CD4-positive, alpha-beta T cell (primary cell): ENCODE measurements at regions not wholly inside any gene's neighbourhood (a gene's known extent, or its start where the extent isn't known, plus 50 kb on each side); places are given as distances from the start of the nearest gene placed in this dataset.

Experiments
- ATAC-seq: fragments of 200-7000 bp; cut with Tn5 transposase; one replicate; pipeline ENCODE4 v1.10.0; 2022; ENCODE audit warnings: mild to moderate bottlenecking; ENCODE audit not compliant: poor library complexity
- CTCF ChIA-PET: fragments of 350-600 bp; sonication (Branson Sonifier 250); formaldehyde crosslinking; loops from one replicate; lab custom pipeline; 2021; ENCODE audit warnings: antibody characterized with exemption, inconsistent platforms; lab: Charles Lee
- POLR2A ChIA-PET: fragments of 350-600 bp; sonication (Branson Sonifier 250); formaldehyde crosslinking; loops from one replicate; lab custom pipeline; 2021; ENCODE audit warnings: antibody characterized with exemption, inconsistent platforms; lab: Charles Lee
- DNase-seq, 14 experiments: peaks; one replicate each; pipeline ENCODE4 v3.0.0-alpha.2; 2013 to 2020; ENCODE audit warnings: mixed read lengths in 2 of 14
- H3K27ac ChIP-seq, 2 donors: one replicate each; pipeline versions ENCODE4 v1.5.1 to v1.7.0; 2013; ENCODE audit warnings: low read length in 2 of 2, low read depth in 1 of 2, mild to moderate bottlenecking in 1 of 2
- H3K27me3 ChIP-seq, 2 experiments: 1 replicate in 1 of 2; 2 replicates in 1 of 2; pipeline versions ENCODE4 v1.6.1 to v1.7.0; 2013; ENCODE audit warnings: low read length in 2 of 2, control low read depth in 1 of 2, mild to moderate bottlenecking in 1 of 2, moderate library complexity in 1 of 2; ENCODE audit not compliant: insufficient read depth in 2 of 2, control insufficient read depth in 1 of 2
- H3K36me3 ChIP-seq: one replicate; pipeline ENCODE4 v1.6.1; 2013; ENCODE audit warnings: low read length, control low read depth; ENCODE audit not compliant: insufficient read depth
- H3K4me1 ChIP-seq: one replicate; pipeline ENCODE4 v1.6.1; 2013; ENCODE audit warnings: low read length, control low read depth; ENCODE audit not compliant: insufficient read depth
- H3K4me3 ChIP-seq: one replicate; pipeline ENCODE4 v1.5.1; 2013; ENCODE audit warnings: mild to moderate bottlenecking, low read length, moderate library complexity
- H3K9me3 ChIP-seq, 2 experiments: 1 replicate in 1 of 2; 2 replicates in 1 of 2; pipeline versions ENCODE4 v1.6.1 to v1.7.0; 2013; ENCODE audit warnings: low read length in 2 of 2, mild to moderate bottlenecking in 2 of 2, control low read depth in 1 of 2, moderate library complexity in 1 of 2; ENCODE audit not compliant: control insufficient read depth in 1 of 2, insufficient read depth in 1 of 2
- H3K27ac Mint-ChIP-seq: one replicate; pipeline ENCODE4 v1.8.0; 2020; ENCODE audit warnings: mixed read lengths
- H3K27me3 Mint-ChIP-seq: one replicate; pipeline ENCODE4 v1.8.0; 2021; ENCODE audit warnings: mixed read lengths
- H3K36me3 Mint-ChIP-seq: one replicate; pipeline ENCODE4 v1.8.0; 2021; ENCODE audit warnings: low read depth, mixed read lengths
- H3K4me1 Mint-ChIP-seq: one replicate; pipeline ENCODE4 v1.8.0; 2021; ENCODE audit warnings: low read depth, mixed read lengths
- H3K4me3 Mint-ChIP-seq: one replicate; pipeline ENCODE4 v1.8.0; 2020; ENCODE audit warnings: mild to moderate bottlenecking, mixed read lengths
- H3K9me3 Mint-ChIP-seq: one replicate; pipeline ENCODE4 v1.8.0; 2020; ENCODE audit warnings: mixed read lengths
- intact Hi-C, 2 experiments: fragments of 100-400 bp; cut with DNase I in 1 of 2; cut with micrococcal nuclease in 1 of 2; formaldehyde crosslinking; loops; one replicate each; pipeline versions ENCODE4 v1.15.1 to v1.9.0; 2023 to 2025; cut with DNase I, micrococcal nuclease
- TF ChIP-seq, protein P1 (sequence below): fragments of 200-600 bp; IDR thresholded peaks from one replicate; pipeline ENCODE4 v1.8.0; 2022; ENCODE audit warnings: antibody characterized with exemption, mild to moderate bottlenecking

DNA sequence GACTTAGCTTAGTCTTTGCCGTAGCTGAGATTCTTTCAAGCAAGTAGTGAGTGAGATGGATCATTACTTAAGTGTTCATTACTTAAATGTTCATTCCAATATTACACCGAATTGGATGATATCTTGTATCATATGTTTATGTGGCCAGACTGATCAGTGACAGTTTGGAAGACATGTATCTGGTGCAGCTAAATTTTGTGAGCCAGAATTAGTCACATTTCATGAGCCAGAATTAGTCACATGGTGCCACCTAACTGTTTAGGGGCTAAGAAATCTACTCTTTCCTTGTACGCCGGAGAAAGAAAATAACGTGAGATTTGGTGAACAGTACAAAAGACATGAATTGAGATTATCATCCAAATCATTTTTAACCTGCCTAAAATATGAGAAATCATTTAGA is 355.6 kb downstream of the USP25 start:
- Mint-ChIP-seq H3K4me1 (no peaks in the 10 kb centered on the region), H3K36me3 (no peaks in the 10 kb centered on the region), H3K9me3 (no peaks in the 10 kb centered on the region), H3K27ac (no peak overlapping the region), H3K4me3 (no peak overlapping the region), H3K27me3 (no peaks in the 10 kb centered on the region)
- Histone ChIP-seq H3K36me3 (no peaks in the 10 kb centered on the region), H3K4me1 (no peaks in the 10 kb centered on the region), H3K4me3 (no peak overlapping the region), H3K9me3 (no peaks in the 10 kb centered on the region), H3K27me3 (no peaks in the 10 kb centered on the region), H3K27ac (no peak overlapping the region)
- no peak for ATAC-seq
- intact Hi-C loops: no loop called here
- CTCF ChIA-PET: no interaction called here
- DNase-seq: no peak
- POLR2A ChIA-PET: no interaction called here
- TF ChIP-seq, protein P1, sequence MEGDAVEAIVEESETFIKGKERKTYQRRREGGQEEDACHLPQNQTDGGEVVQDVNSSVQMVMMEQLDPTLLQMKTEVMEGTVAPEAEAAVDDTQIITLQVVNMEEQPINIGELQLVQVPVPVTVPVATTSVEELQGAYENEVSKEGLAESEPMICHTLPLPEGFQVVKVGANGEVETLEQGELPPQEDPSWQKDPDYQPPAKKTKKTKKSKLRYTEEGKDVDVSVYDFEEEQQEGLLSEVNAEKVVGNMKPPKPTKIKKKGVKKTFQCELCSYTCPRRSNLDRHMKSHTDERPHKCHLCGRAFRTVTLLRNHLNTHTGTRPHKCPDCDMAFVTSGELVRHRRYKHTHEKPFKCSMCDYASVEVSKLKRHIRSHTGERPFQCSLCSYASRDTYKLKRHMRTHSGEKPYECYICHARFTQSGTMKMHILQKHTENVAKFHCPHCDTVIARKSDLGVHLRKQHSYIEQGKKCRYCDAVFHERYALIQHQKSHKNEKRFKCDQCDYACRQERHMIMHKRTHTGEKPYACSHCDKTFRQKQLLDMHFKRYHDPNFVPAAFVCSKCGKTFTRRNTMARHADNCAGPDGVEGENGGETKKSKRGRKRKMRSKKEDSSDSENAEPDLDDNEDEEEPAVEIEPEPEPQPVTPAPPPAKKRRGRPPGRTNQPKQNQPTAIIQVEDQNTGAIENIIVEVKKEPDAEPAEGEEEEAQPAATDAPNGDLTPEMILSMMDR: no peak

- Histone ChIP-seq H3K9me3 (no peaks in the 10 kb centered on the region), H3K4me3 (no peak overlapping the region), H3K36me3 (no peaks in the 10 kb centered on the region), H3K4me1 (no peaks in the 10 kb centered on the region), H3K27me3 (no peaks in the 10 kb centered on the region), H3K27ac (no peak overlapping the region)
- Mint-ChIP-seq H3K9me3 (no peaks in the 10 kb centered on the region), H3K27me3 (no peaks in the 10 kb centered on the region), H3K27ac (no peak overlapping the region), H3K4me3 (no peak overlapping the region), H3K4me1 (no peaks in the 10 kb centered on the region), H3K36me3 (no peaks in the 10 kb centered on the region)
- ChIA-PET POLR2A (no interaction called here), CTCF (no interaction called here)
- intact Hi-C loops: no loop called here
- ATAC-seq (no peak), DNase-seq (no peak)
- TF ChIP-seq, protein P1: no peak
Measured at GRCh38 chr21:16086121-16086520, 356.3 kb downstream of the USP25 start.

GRCh38 chr21:16086936-16087335 is 357.2 kb downstream of the USP25 start:
- no peaks in the 10 kb centered on the region for H3K9me3 Mint-ChIP-seq
- TF ChIP-seq, protein P1: no peak
- H3K27ac ChIP-seq: no peak overlapping the region
- no peaks in the 10 kb centered on the region for H3K27me3 Mint-ChIP-seq
- CTCF ChIA-PET: no interaction called here
- H3K4me3 Mint-ChIP-seq: no peak overlapping the region
- no peaks in the 10 kb centered on the region for H3K27me3 ChIP-seq
- no peaks in the 10 kb centered on the region for H3K36me3 Mint-ChIP-seq
- H3K4me3 ChIP-seq: no peak overlapping the region
- H3K36me3 ChIP-seq: no peaks in the 10 kb centered on the region
- H3K4me1 ChIP-seq: no peaks in the 10 kb centered on the region
- intact Hi-C loops: no loop called here
- H3K4me1 Mint-ChIP-seq: no peaks in the 10 kb centered on the region
- POLR2A ChIA-PET: no interaction called here
- no peak for DNase-seq
- no peaks in the 10 kb centered on the region for H3K9me3 ChIP-seq
- no peak overlapping the region for H3K27ac Mint-ChIP-seq
- ATAC-seq: no peak
